ENCODE measurements at regions not wholly inside any gene's neighbourhood (a gene's known extent, or its start where the extent isn't known, plus 50 kb on each side); places are given as distances from the start of the nearest gene placed in this dataset.

DNA sequence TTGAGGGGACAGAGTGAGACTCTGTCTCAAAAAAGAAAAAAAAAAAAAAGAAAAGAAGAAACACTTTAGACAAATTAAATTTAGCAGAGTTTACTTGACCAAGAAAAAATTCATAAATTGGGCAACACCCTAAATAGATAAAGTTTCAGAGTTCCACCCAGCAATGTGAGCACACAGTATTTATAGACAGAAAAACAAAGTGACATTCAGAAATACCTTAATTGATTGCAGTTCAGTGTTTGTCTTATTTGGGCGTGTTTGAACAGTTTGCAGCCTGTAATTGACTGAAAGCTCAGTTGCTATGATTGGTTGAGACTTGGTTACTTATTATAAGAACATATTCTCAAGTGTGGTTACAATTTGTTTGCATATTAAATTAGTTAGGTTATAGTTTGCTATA is 603.5 kb upstream of the NEGR1 start:
- TF ChIP-seq, protein P1, sequence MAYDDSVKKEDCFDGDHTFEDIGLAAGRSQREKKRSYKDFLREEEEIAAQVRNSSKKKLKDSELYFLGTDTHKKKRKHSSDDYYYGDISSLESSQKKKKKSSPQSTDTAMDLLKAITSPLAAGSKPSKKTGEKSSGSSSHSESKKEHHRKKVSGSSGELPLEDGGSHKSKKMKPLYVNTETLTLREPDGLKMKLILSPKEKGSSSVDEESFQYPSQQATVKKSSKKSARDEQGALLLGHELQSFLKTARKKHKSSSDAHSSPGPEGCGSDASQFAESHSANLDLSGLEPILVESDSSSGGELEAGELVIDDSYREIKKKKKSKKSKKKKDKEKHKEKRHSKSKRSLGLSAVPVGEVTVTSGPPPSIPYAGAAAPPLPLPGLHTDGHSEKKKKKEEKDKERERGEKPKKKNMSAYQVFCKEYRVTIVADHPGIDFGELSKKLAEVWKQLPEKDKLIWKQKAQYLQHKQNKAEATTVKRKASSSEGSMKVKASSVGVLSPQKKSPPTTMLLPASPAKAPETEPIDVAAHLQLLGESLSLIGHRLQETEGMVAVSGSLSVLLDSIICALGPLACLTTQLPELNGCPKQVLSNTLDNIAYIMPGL (CRISPR knock-in tag; IDR thresholded peaks at IDR 0.05; ENCODE audit: borderline replicate concordance) = no peak
- TF ChIP-seq EP300 (IDR thresholded peaks at IDR 0.05) (no peak), POLR2A (IDR thresholded peaks at IDR 0.05; ENCODE audit: low read length) (no peak), PHF8 (IDR thresholded peaks at IDR 0.05; ENCODE audit: borderline replicate concordance, low read depth) (no peak), NR3C1 (IDR thresholded peaks at IDR 0.05) (no peak)
- TF ChIP-seq, protein P2, sequence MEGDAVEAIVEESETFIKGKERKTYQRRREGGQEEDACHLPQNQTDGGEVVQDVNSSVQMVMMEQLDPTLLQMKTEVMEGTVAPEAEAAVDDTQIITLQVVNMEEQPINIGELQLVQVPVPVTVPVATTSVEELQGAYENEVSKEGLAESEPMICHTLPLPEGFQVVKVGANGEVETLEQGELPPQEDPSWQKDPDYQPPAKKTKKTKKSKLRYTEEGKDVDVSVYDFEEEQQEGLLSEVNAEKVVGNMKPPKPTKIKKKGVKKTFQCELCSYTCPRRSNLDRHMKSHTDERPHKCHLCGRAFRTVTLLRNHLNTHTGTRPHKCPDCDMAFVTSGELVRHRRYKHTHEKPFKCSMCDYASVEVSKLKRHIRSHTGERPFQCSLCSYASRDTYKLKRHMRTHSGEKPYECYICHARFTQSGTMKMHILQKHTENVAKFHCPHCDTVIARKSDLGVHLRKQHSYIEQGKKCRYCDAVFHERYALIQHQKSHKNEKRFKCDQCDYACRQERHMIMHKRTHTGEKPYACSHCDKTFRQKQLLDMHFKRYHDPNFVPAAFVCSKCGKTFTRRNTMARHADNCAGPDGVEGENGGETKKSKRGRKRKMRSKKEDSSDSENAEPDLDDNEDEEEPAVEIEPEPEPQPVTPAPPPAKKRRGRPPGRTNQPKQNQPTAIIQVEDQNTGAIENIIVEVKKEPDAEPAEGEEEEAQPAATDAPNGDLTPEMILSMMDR (IDR thresholded peaks at IDR 0.05) = no peak
